Mesenchymal stem cell (in vitro differentiated cells and primary cell): ENCODE measurements at regions not wholly inside any gene's neighbourhood (a gene's known extent, or its start where the extent isn't known, plus 50 kb on each side); places are given as distances from the start of the nearest gene placed in this dataset.

Experiments
- DNase-seq: peaks from one replicate; pipeline ENCODE4 v3.0.0-alpha.2; 2013
- H2AFZ ChIP-seq: one replicate; pipeline ENCODE4 v1.6.1; 2013; ENCODE audit warnings: low read depth, mild to moderate bottlenecking, control low read depth, inconsistent platforms, low read length, moderate library complexity
- H2AK5ac ChIP-seq: 2 replicates; pipeline ENCODE4 v1.6.1; 2013; ENCODE audit warnings: low read length, moderate library complexity, mild to moderate bottlenecking, inconsistent platforms; ENCODE audit not compliant: severe bottlenecking
- H2BK120ac ChIP-seq: one replicate; pipeline ENCODE4 v1.6.1; 2013; ENCODE audit warnings: low read depth, mild to moderate bottlenecking, inconsistent platforms, low read length, moderate library complexity
- H2BK12ac ChIP-seq, 2 experiments: one replicate each; pipeline ENCODE4 v1.6.1; 2013; ENCODE audit warnings: inconsistent platforms in 2 of 2, low read length in 2 of 2, mild to moderate bottlenecking in 2 of 2, moderate library complexity in 2 of 2, control low read depth in 1 of 2
- H2BK15ac ChIP-seq: one replicate; pipeline ENCODE4 v1.6.1; 2013; ENCODE audit warnings: mild to moderate bottlenecking, low read depth, inconsistent platforms; ENCODE audit not compliant: poor library complexity, severe bottlenecking
- H2BK5ac ChIP-seq: 2 replicates; pipeline ENCODE4 v1.6.1; 2013; ENCODE audit warnings: low read depth, mild to moderate bottlenecking, low read length, control low read depth, inconsistent platforms; ENCODE audit not compliant: poor library complexity, severe bottlenecking
- H3K14ac ChIP-seq, 2 experiments: one replicate each; pipeline ENCODE4 v1.6.1; 2013; ENCODE audit warnings: inconsistent platforms in 2 of 2, low read length in 2 of 2, control low read depth in 1 of 2, mild to moderate bottlenecking in 1 of 2, moderate library complexity in 1 of 2
- H3K18ac ChIP-seq, 2 experiments: one replicate each; pipeline ENCODE4 v1.6.1; 2013; ENCODE audit warnings: inconsistent platforms in 2 of 2, low read length in 2 of 2, control low read depth in 1 of 2, low read depth in 1 of 2, mild to moderate bottlenecking in 1 of 2
- H3K23ac ChIP-seq, 2 experiments: one replicate each; pipeline ENCODE4 v1.6.1; 2013; ENCODE audit warnings: inconsistent platforms in 2 of 2, low read length in 2 of 2, mild to moderate bottlenecking in 2 of 2, moderate library complexity in 2 of 2, control low read depth in 1 of 2
- H3K27ac ChIP-seq: 2 replicates; pipeline ENCODE4 v1.5.1; 2013; ENCODE audit warnings: mild to moderate bottlenecking, moderate library complexity, low read length, control low read depth, inconsistent platforms; ENCODE audit not compliant: poor library complexity, severe bottlenecking
- H3K27me3 ChIP-seq, 2 experiments: 2 replicates each; pipeline versions ENCODE4 v1.6.1 to v1.7.0; 2013; ENCODE audit warnings: low read length in 2 of 2, mild to moderate bottlenecking in 2 of 2, moderate library complexity in 2 of 2, control low read depth in 1 of 2, inconsistent platforms in 1 of 2; ENCODE audit not compliant: control insufficient read depth in 1 of 2, insufficient read depth in 1 of 2
- H3K36me3 ChIP-seq, 2 experiments: 2 replicates each; pipeline versions ENCODE4 v1.6.1 to v1.7.0; 2013; ENCODE audit warnings: low read length in 2 of 2, control low read depth in 1 of 2, inconsistent platforms in 1 of 2, low read depth in 1 of 2, mild to moderate bottlenecking in 1 of 2; ENCODE audit not compliant: insufficient read depth in 2 of 2, control insufficient read depth in 1 of 2
- H3K4ac ChIP-seq, 2 experiments: one replicate each; pipeline ENCODE4 v1.6.1; 2013; ENCODE audit warnings: inconsistent platforms in 2 of 2, low read length in 2 of 2, mild to moderate bottlenecking in 2 of 2, moderate library complexity in 2 of 2, control low read depth in 1 of 2, low read depth in 1 of 2
- H3K4me1 ChIP-seq: 2 replicates; pipeline ENCODE4 v1.6.1; 2013; ENCODE audit warnings: low read depth, low read length, control low read depth; ENCODE audit not compliant: control insufficient read depth, insufficient read depth
- H3K4me2 ChIP-seq: 2 replicates; pipeline ENCODE4 v1.6.1; 2013; ENCODE audit warnings: low read length, mild to moderate bottlenecking, inconsistent platforms; ENCODE audit not compliant: poor library complexity, severe bottlenecking
- H3K4me3 ChIP-seq, 2 experiments: 2 replicates each; pipeline versions ENCODE4 v1.5.1 to v1.7.0; 2013; ENCODE audit warnings: low read length in 2 of 2, mild to moderate bottlenecking in 2 of 2, control low read depth in 1 of 2, low read depth in 1 of 2; ENCODE audit not compliant: insufficient read depth in 1 of 2
- H3K79me1 ChIP-seq: replicated peaks from 2 replicates; pipeline ENCODE4 v1.6.1; 2013; ENCODE audit warnings: mild to moderate bottlenecking, control low read depth, low read length, inconsistent platforms; ENCODE audit not compliant: poor library complexity, severe bottlenecking
- H3K9ac ChIP-seq: 2 replicates; pipeline ENCODE4 v1.7.0; 2013; ENCODE audit warnings: mild to moderate bottlenecking, low read length, moderate library complexity
- H3K9me3 ChIP-seq: 2 replicates; pipeline ENCODE4 v1.7.0; 2013; ENCODE audit warnings: mild to moderate bottlenecking, low read length; ENCODE audit not compliant: control insufficient read depth
- H4K8ac ChIP-seq: one replicate; pipeline ENCODE4 v1.6.1; 2013; ENCODE audit warnings: inconsistent platforms, mild to moderate bottlenecking, low read length, moderate library complexity
- H4K91ac ChIP-seq: one replicate; pipeline ENCODE4 v1.6.1; 2013; ENCODE audit warnings: mild to moderate bottlenecking, low read length, inconsistent platforms
- WGBS: methylation state at CpG from one replicate; pipeline ENCODE4 v1.1.7; 2013; ENCODE audit warnings: mixed read lengths; 5-methylcytosine and 5-hydroxymethylcytosine counted together

GRCh38 chr5:4038994-4039393 is 443.4 kb downstream of the IRX1 start:
- H3K79me1 ChIP-seq = no peaks in the 10 kb centered on the region
- 83% methylated on average over 8 of the region's 8 CpGs for WGBS
- no peak for DNase-seq
- no peak overlapping the region for H3K9ac ChIP-seq
- H3K4me3 ChIP-seq = no peak overlapping the region
- H2BK15ac ChIP-seq = no peak overlapping the region
- H3K36me3 ChIP-seq = no peaks in the 10 kb centered on the region
- no peak overlapping the region for H4K91ac ChIP-seq
- H3K4me2 ChIP-seq = no peak overlapping the region
- H3K4ac ChIP-seq = no peak overlapping the region
- H3K27me3 ChIP-seq = no peaks in the 10 kb centered on the region
- H2BK5ac ChIP-seq = no peak overlapping the region
- H3K27ac ChIP-seq = no peak overlapping the region
- no peak overlapping the region for H2BK12ac ChIP-seq
- H3K18ac ChIP-seq = no peak overlapping the region
- no peak overlapping the region for H3K23ac ChIP-seq
- no peak overlapping the region for H4K8ac ChIP-seq
- H2AK5ac ChIP-seq = no peak overlapping the region
- no peaks in the 10 kb centered on the region for H3K4me1 ChIP-seq
- H2AFZ ChIP-seq = no peak overlapping the region
- no peaks in the 10 kb centered on the region for H3K9me3 ChIP-seq
- H2BK120ac ChIP-seq = no peak overlapping the region
- no peak overlapping the region for H3K14ac ChIP-seq

- Histone ChIP-seq H2AK5ac (no peak overlapping the region), H3K36me3 (no peaks in the 10 kb centered on the region), H3K18ac (no peak overlapping the region), H4K8ac (no peak overlapping the region), H3K79me1 (no peaks in the 10 kb centered on the region), H2BK5ac (no peak overlapping the region), H3K14ac (no peak overlapping the region), H3K4me2 (no peak overlapping the region), H3K27me3 (no peaks in the 10 kb centered on the region), H2BK15ac (no peak overlapping the region), H3K9me3 (peaks cover 7% of the 10 kb centered on the region), H3K23ac (no peak overlapping the region), H2AFZ (no peak overlapping the region), H4K91ac (no peak overlapping the region), H2BK12ac (no peak overlapping the region), H3K9ac (no peak overlapping the region), H3K4me3 (no peak overlapping the region), H2BK120ac (no peak overlapping the region), H3K27ac (no peak overlapping the region), H3K4ac (no peak overlapping the region), H3K4me1 (no peaks in the 10 kb centered on the region)
- WGBS = 70% methylated on average over 1 of the region's 2 CpGs
- DNase-seq = no peak
Measured at GRCh38 chr5:4042311-4042710, 446.7 kb downstream of the IRX1 start.

- no peak overlapping the region for H3K23ac ChIP-seq
- DNase-seq = no peak
- H3K4me3 ChIP-seq = no peak overlapping the region
- no peak overlapping the region for H2BK12ac ChIP-seq
- no peak overlapping the region for H2AK5ac ChIP-seq
- H2BK5ac ChIP-seq = no peak overlapping the region
- no peak overlapping the region for H3K4ac ChIP-seq
- no peaks in the 10 kb centered on the region for H3K27me3 ChIP-seq
- H3K14ac ChIP-seq = no peak overlapping the region
- H4K8ac ChIP-seq = no peak overlapping the region
- no peak overlapping the region for H2BK120ac ChIP-seq
- no peak overlapping the region for H3K27ac ChIP-seq
- no peak overlapping the region for H3K18ac ChIP-seq
- H2BK15ac ChIP-seq = no peak overlapping the region
- H4K91ac ChIP-seq = no peak overlapping the region
- H3K4me2 ChIP-seq = no peak overlapping the region
- no peaks in the 10 kb centered on the region for H3K79me1 ChIP-seq
- no peaks in the 10 kb centered on the region for H3K4me1 ChIP-seq
- H3K36me3 ChIP-seq = no peaks in the 10 kb centered on the region
- H3K9me3 ChIP-seq = peaks cover 7% of the 10 kb centered on the region
- H3K9ac ChIP-seq = no peak overlapping the region
- no peak overlapping the region for H2AFZ ChIP-seq
Measured at GRCh38 chr5:4043135-4043534, 447.5 kb downstream of the IRX1 start.

GRCh38 chr5:4044881-4045280 is 449.2 kb downstream of the IRX1 start:
- Histone ChIP-seq H3K14ac (no peak overlapping the region), H3K27me3 (no peaks in the 10 kb centered on the region), H2AK5ac (no peak overlapping the region), H2BK12ac (no peak overlapping the region), H3K36me3 (no peaks in the 10 kb centered on the region), H4K91ac (no peak overlapping the region), H3K27ac (no peak overlapping the region), H3K18ac (no peak overlapping the region), H3K79me1 (no peaks in the 10 kb centered on the region), H2AFZ (no peak overlapping the region), H2BK15ac (no peak overlapping the region), H4K8ac (no peak overlapping the region), H3K4me2 (no peak overlapping the region), H3K23ac (no peak overlapping the region), H3K4ac (no peak overlapping the region), H2BK120ac (no peak overlapping the region), H3K4me1 (no peaks in the 10 kb centered on the region), H2BK5ac (no peak overlapping the region), H3K4me3 (no peak overlapping the region), H3K9ac (no peak overlapping the region), H3K9me3 (peaks cover 7% of the 10 kb centered on the region)
- WGBS = 74% methylated on average over 2 of the region's 2 CpGs
- DNase-seq = no peak
